IMR-90 (cell line): ENCODE measurements at regions not wholly inside any gene's neighbourhood (a gene's known extent, or its start where the extent isn't known, plus 50 kb on each side); places are given as distances from the start of the nearest gene placed in this dataset.

Experiments
- ATAC-seq: fragments of 200-7000 bp; cut with Tn5 transposase; 2 replicates; pipeline ENCODE4 v1.9.1; 2020; ENCODE audit warnings: low read depth, mild to moderate bottlenecking, moderate library complexity
- BruUV-seq: library from RNA; stranded (reverse); fragments of 400-500 nt; replicated peaks from 2 replicates; lab custom pipeline; 2021; lab: Mats Ljungman, UMichigan
- CTCF ChIA-PET: fragments of 300-600 bp; formaldehyde crosslinking; extraction: SDS; loops from one replicate; lab custom pipeline; 2021; ENCODE audit warnings: antibody characterized with exemption; lab: Yijun Ruan, JAX
- POLR2A ChIA-PET: fragments of 300-600 bp; sonication (Branson Sonifier 250); formaldehyde crosslinking; loops from one replicate; lab custom pipeline; 2022; ENCODE audit warnings: antibody characterized with exemption; ENCODE audit not compliant: unreplicated experiment; lab: Charles Lee
- DNase-seq: peaks from one replicate; pipeline ENCODE4 v3.0.0; 2013
- H2AFZ ChIP-seq: replicated peaks from 2 replicates; pipeline ENCODE3; 2013; ENCODE audit warnings: low read length, mild to moderate bottlenecking; ENCODE audit not compliant: poor library complexity
- H2AK5ac ChIP-seq: 2 replicates; pipeline ENCODE4 v1.6.1; 2013; ENCODE audit warnings: low read depth, low read length, inconsistent platforms
- H2AK9ac ChIP-seq: replicated peaks from 2 replicates; pipeline ENCODE3; 2013; ENCODE audit warnings: mild to moderate bottlenecking, low read depth, low read length, moderate library complexity; ENCODE audit not compliant: poor library complexity
- H2BK120ac ChIP-seq: 2 replicates; pipeline ENCODE4 v1.6.1; 2013; ENCODE audit warnings: low read depth, low read length, inconsistent platforms
- H2BK15ac ChIP-seq: 3 replicates; pipeline ENCODE4 v1.6.1; 2013; ENCODE audit warnings: low read depth, low read length, inconsistent platforms
- H2BK20ac ChIP-seq: 2 replicates; pipeline ENCODE4 v1.6.1; 2013; ENCODE audit warnings: low read depth, mild to moderate bottlenecking, inconsistent platforms, low read length, moderate library complexity
- H2BK5ac ChIP-seq: 2 replicates; pipeline ENCODE4 v1.6.1; 2013; ENCODE audit warnings: mild to moderate bottlenecking, low read depth, low read length, inconsistent platforms; ENCODE audit not compliant: poor library complexity, severe bottlenecking
- H3K14ac ChIP-seq: replicated peaks from 2 replicates; pipeline ENCODE4 v1.6.1; 2013; ENCODE audit warnings: low read depth, low read length, inconsistent platforms
- H3K18ac ChIP-seq: 2 replicates; pipeline ENCODE4 v1.6.1; 2013; ENCODE audit warnings: low read depth, low read length, control low read depth
- H3K23ac ChIP-seq: 2 replicates; pipeline ENCODE4 v1.6.1; 2013; ENCODE audit warnings: low read depth, low read length, inconsistent platforms
- H3K27ac ChIP-seq: 2 replicates; pipeline ENCODE4 v1.5.1; 2013; ENCODE audit warnings: mild to moderate bottlenecking, control low read depth, low read length; ENCODE audit not compliant: insufficient read depth
- H3K27me3 ChIP-seq: 2 replicates; pipeline ENCODE4 v1.6.1; 2013; ENCODE audit warnings: low read length; ENCODE audit not compliant: control insufficient read depth, insufficient read depth
- H3K36me3 ChIP-seq: 2 replicates; pipeline ENCODE4 v1.6.1; 2013; ENCODE audit warnings: low read length, mixed read lengths; ENCODE audit not compliant: control insufficient read depth, insufficient read depth
- H3K4ac ChIP-seq: 2 replicates; pipeline ENCODE4 v1.6.1; 2013; ENCODE audit warnings: low read depth, low read length, inconsistent platforms
- H3K4me1 ChIP-seq: 2 replicates; pipeline ENCODE4 v1.6.1; 2013; ENCODE audit warnings: low read length, mixed read lengths; ENCODE audit not compliant: control insufficient read depth, insufficient read depth
- H3K4me2 ChIP-seq: 2 replicates; pipeline ENCODE4 v1.6.1; 2013; ENCODE audit warnings: low read depth, mild to moderate bottlenecking, control low read depth, low read length, moderate library complexity
- H3K4me3 ChIP-seq: 2 replicates; pipeline ENCODE4 v1.5.1; 2013; ENCODE audit warnings: low read depth, mild to moderate bottlenecking, control low read depth, low read length, moderate library complexity; ENCODE audit not compliant: insufficient read depth
- H3K56ac ChIP-seq: 2 replicates; pipeline ENCODE4 v1.6.1; 2013; ENCODE audit warnings: low read length, inconsistent platforms; ENCODE audit not compliant: insufficient read depth; ENCODE audit errors: extremely low read depth
- H3K79me1 ChIP-seq, 2 experiments: 2 replicates each; pipeline ENCODE4 v1.6.1; 2013; ENCODE audit warnings: low read length in 2 of 2, inconsistent platforms in 1 of 2, low read depth in 1 of 2
- H3K9ac ChIP-seq: 2 replicates; pipeline ENCODE4 v1.6.1; 2013; ENCODE audit warnings: low read depth, low read length, control low read depth
- H3K9me1 ChIP-seq: 2 replicates; pipeline ENCODE4 v1.6.1; 2013; ENCODE audit warnings: low read length, inconsistent platforms; ENCODE audit not compliant: insufficient read depth
- H3K9me3 ChIP-seq: 2 replicates; pipeline ENCODE4 v1.6.1; 2013; ENCODE audit warnings: low read length; ENCODE audit not compliant: control insufficient read depth, insufficient read depth
- H4K20me1 ChIP-seq: 2 replicates; pipeline ENCODE4 v1.6.1; 2013; ENCODE audit warnings: low read length, inconsistent platforms; ENCODE audit not compliant: insufficient read depth
- H4K5ac ChIP-seq: 2 replicates; pipeline ENCODE4 v1.6.1; 2013; ENCODE audit warnings: mild to moderate bottlenecking, low read depth, low read length, control low read depth
- H4K8ac ChIP-seq, 2 experiments: 2 replicates each; pipeline ENCODE4 v1.6.1; 2013; ENCODE audit warnings: low read depth in 2 of 2, low read length in 2 of 2, control low read depth in 1 of 2, inconsistent platforms in 1 of 2
- H4K91ac ChIP-seq: 2 replicates; pipeline ENCODE4 v1.6.1; 2013; ENCODE audit warnings: low read depth, low read length, inconsistent platforms; ENCODE audit not compliant: insufficient read depth
- NFE2L2 ChIP-seq: fragments of 150-350 bp; IDR thresholded peaks from 2 replicates; pipeline ENCODE4 v1.6.1; 2016; ENCODE audit warnings: low read depth, mild to moderate bottlenecking, low read length
- RCOR1 ChIP-seq: IDR thresholded peaks from 2 replicates; pipeline ENCODE4 v1.6.1; 2012; ENCODE audit warnings: mild to moderate bottlenecking, low read length, improper control_type of control experiment; ENCODE audit not compliant: insufficient replicate concordance
- WGBS, 2 experiments: methylation state at CpG; one replicate each; pipeline versions ENCODE4 v1.1.5 to v1.1.7; 2013; ENCODE audit warnings: missing lambda C conversion rate in 2 of 2; ENCODE audit not compliant: insufficient read length in 1 of 2; ENCODE audit errors: extremely low coverage in 2 of 2; 5-methylcytosine and 5-hydroxymethylcytosine counted together
- dilution Hi-C: fragments of 300-500 bp; cut with HindIII; formaldehyde crosslinking; loops from one replicate; pipeline ENCODE4 v1.14.3; 2018; ENCODE audit warnings: low sequenced_read_pairs; ENCODE audit not compliant: unreplicated experiment
- in situ Hi-C: fragments of 300-500 bp; cut with MboI; formaldehyde crosslinking; loops from 3 replicates; pipeline ENCODE4 v1.14.3; 2019; ENCODE audit warnings: low sequenced_read_pairs, inconsistent platforms, mixed read lengths
- intact Hi-C: fragments of 100-400 bp; cut with micrococcal nuclease; formaldehyde crosslinking; loops from 2 replicates; pipeline ENCODE4 v1.10.0; 2022

DNA sequence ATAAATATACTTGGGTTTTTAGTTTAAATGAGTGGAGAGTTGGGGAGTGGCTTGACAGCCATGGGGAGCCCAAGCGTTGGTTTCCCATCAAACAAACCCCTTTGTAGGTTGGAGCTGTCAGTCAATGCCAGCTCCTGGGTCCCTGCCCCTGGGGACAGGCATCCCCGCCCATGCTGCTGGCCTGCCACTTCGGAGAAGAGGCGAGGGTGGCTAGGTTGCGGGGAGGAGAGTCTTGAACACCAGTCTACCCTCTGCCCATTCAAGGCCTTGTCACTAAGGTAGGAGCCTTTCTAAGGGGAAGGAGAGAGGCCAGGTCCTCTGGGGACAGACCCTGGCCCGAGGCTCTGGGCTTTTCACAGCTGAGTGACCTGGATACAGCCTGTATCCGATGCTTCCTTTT, 211.9 kb upstream of the CADM1 start:
- H3K27ac ChIP-seq: no peak overlapping the region
- H2BK20ac ChIP-seq: no peak overlapping the region
- TF ChIP-seq RCOR1 (no peak), NFE2L2 (no peak)
- DNase-seq (no peak), ATAC-seq (no peak)
- no peak overlapping the region for H3K56ac ChIP-seq
- H3K4me3 ChIP-seq: no peak overlapping the region
- WGBS, 2 experiments: no CpG with 5 or more reads among the region's 7 CpGs
- no peak overlapping the region for H2BK120ac ChIP-seq
- no peak overlapping the region for H3K9ac ChIP-seq
- H2AFZ ChIP-seq: no peak overlapping the region
- H4K8ac ChIP-seq: no peak overlapping the region
- H2AK9ac ChIP-seq: no peak overlapping the region
- in situ Hi-C loops: no loop called here
- BruUV-seq: no TSS peak
- H4K5ac ChIP-seq: no peak overlapping the region
- H4K20me1 ChIP-seq: no peaks in the 10 kb centered on the region
- intact Hi-C loops: no loop called here
- no peaks in the 10 kb centered on the region for H3K9me1 ChIP-seq
- H2BK15ac ChIP-seq: no peak overlapping the region
- H3K23ac ChIP-seq: no peak overlapping the region
- H4K91ac ChIP-seq: no peak overlapping the region
- H3K14ac ChIP-seq: no peak overlapping the region
- no peaks in the 10 kb centered on the region for H3K79me1 ChIP-seq
- peaks cover 9% of the 10 kb centered on the region; the same call in 1 of the 2 replicates for H3K4me1 ChIP-seq
- no peak overlapping the region for H3K4me2 ChIP-seq
- dilution Hi-C loops: no loop called here
- H3K27me3 ChIP-seq: peaks cover 14% of the 10 kb centered on the region
- POLR2A ChIA-PET: no interaction called here
- no peak overlapping the region for H3K18ac ChIP-seq
- no peaks in the 10 kb centered on the region for H3K36me3 ChIP-seq
- CTCF ChIA-PET: no interaction called here
- H3K4ac ChIP-seq: no peak overlapping the region
- H2AK5ac ChIP-seq: no peak overlapping the region
- no peak overlapping the region for H2BK5ac ChIP-seq
- no peaks in the 10 kb centered on the region for H3K9me3 ChIP-seq
